Liver (tissue), 8 donors: ENCODE measurements at regions not wholly inside any gene's neighbourhood (a gene's known extent, or its start where the extent isn't known, plus 50 kb on each side); places are given as distances from the start of the nearest gene placed in this dataset.

ENCODE experiments used
- DNase-seq: peaks from one replicate; pipeline ENCODE4 v3.0.0-alpha.2; 2017; ENCODE audit warnings: low spot score
- H3K27ac ChIP-seq, 2 donors: one replicate each; pipeline ENCODE4 v1.7.0; 2013; ENCODE audit warnings: inconsistent platforms in 2 of 2, low read length in 2 of 2, control low read depth in 1 of 2, low read depth in 1 of 2, mild to moderate bottlenecking in 1 of 2
- H3K27me3 ChIP-seq, 4 donors: one replicate each; pipeline versions ENCODE4 v1.6.1 to v1.7.0; 2013; ENCODE audit warnings: low read length in 3 of 4, inconsistent platforms in 1 of 4, mild to moderate bottlenecking in 1 of 4, moderate library complexity in 1 of 4; ENCODE audit not compliant: control insufficient read depth in 4 of 4, insufficient read depth in 4 of 4
- H3K36me3 ChIP-seq, 4 donors: one replicate each; pipeline versions ENCODE4 v1.6.1 to v1.7.0; 2013; ENCODE audit warnings: low read length in 3 of 4, mild to moderate bottlenecking in 3 of 4, low read depth in 1 of 4, moderate library complexity in 1 of 4; ENCODE audit not compliant: control insufficient read depth in 4 of 4, insufficient read depth in 3 of 4
- H3K4me1 ChIP-seq, 4 donors: one replicate each; pipeline versions ENCODE4 v1.6.1 to v1.7.0; 2013; ENCODE audit warnings: low read length in 3 of 4, mild to moderate bottlenecking in 3 of 4, moderate library complexity in 1 of 4; ENCODE audit not compliant: control insufficient read depth in 4 of 4, insufficient read depth in 4 of 4
- H3K4me3 ChIP-seq, 3 donors: one replicate each; pipeline versions ENCODE4 v1.6.1 to v1.7.0; 2013; ENCODE audit warnings: low read length in 3 of 3, control low read depth in 1 of 3, low read depth in 1 of 3, mild to moderate bottlenecking in 1 of 3
- H3K9ac ChIP-seq, 2 donors: one replicate each; pipeline ENCODE4 v1.7.0; 2013; ENCODE audit warnings: low read length in 2 of 2, mild to moderate bottlenecking in 2 of 2, moderate library complexity in 2 of 2, control low read depth in 1 of 2, low read depth in 1 of 2
- H3K9me3 ChIP-seq, 4 donors: one replicate each; pipeline versions ENCODE4 v1.6.1 to v1.7.0; 2013; ENCODE audit warnings: low read length in 3 of 4; ENCODE audit not compliant: control insufficient read depth in 4 of 4
- ATF3 ChIP-seq: IDR thresholded peaks from 2 replicates; pipeline ENCODE4 v1.6.1; 2016; ENCODE audit warnings: antibody characterized with exemption
- CTCF ChIP-seq: fragments of 150-350 bp; IDR thresholded peaks from 2 replicates; pipeline ENCODE4 v1.5.1; 2017; ENCODE audit warnings: improper control_type of control experiment, low read depth, low read length; ENCODE audit not compliant: missing input control
- EGR1 ChIP-seq, 2 donors: IDR thresholded peaks; 2 replicates each; pipeline ENCODE4 v1.6.1; 2016 to 2018; ENCODE audit warnings: antibody characterized with exemption in 2 of 2, low read depth in 2 of 2
- FOXA2 ChIP-seq: IDR thresholded peaks from 2 replicates; pipeline ENCODE4 v1.6.1; 2016; ENCODE audit warnings: antibody characterized with exemption
- GABPA ChIP-seq, 2 donors: IDR thresholded peaks in 1 of 2; conservative IDR thresholded peaks in 1 of 2; 2 replicates each; pipeline ENCODE4 v1.6.1; 2016; ENCODE audit warnings: antibody characterized with exemption in 2 of 2, mild to moderate bottlenecking in 1 of 2, moderate library complexity in 1 of 2
- HNF4A ChIP-seq, 2 donors: conservative IDR thresholded peaks; 2 replicates each; pipeline ENCODE4 v1.6.1; 2016; ENCODE audit warnings: antibody characterized with exemption in 2 of 2, mild to moderate bottlenecking in 2 of 2
- JUND ChIP-seq, 2 donors: IDR thresholded peaks; 2 replicates each; pipeline ENCODE4 v1.6.1; 2016; ENCODE audit warnings: antibody characterized with exemption in 2 of 2
- MAX ChIP-seq: IDR thresholded peaks from 2 replicates; pipeline ENCODE4 v1.6.1; 2016; ENCODE audit warnings: antibody characterized with exemption
- NR2F2 ChIP-seq: IDR thresholded peaks from 2 replicates; pipeline ENCODE4 v1.6.1; 2016; ENCODE audit warnings: antibody characterized with exemption
- RAD21 ChIP-seq, 2 donors: IDR thresholded peaks; 2 replicates each; pipeline ENCODE4 v1.6.1; 2016; ENCODE audit warnings: antibody characterized with exemption in 2 of 2, mild to moderate bottlenecking in 2 of 2
- REST ChIP-seq: IDR thresholded peaks from 2 replicates; pipeline ENCODE4 v1.6.1; 2016; ENCODE audit warnings: antibody characterized with exemption, mild to moderate bottlenecking
- RXRA ChIP-seq, 2 donors: IDR thresholded peaks; 2 replicates each; pipeline ENCODE4 v1.6.1; 2017 to 2018; ENCODE audit warnings: antibody characterized with exemption in 2 of 2, mild to moderate bottlenecking in 1 of 2
- TAF1 ChIP-seq: conservative IDR thresholded peaks from 2 replicates; pipeline ENCODE4 v1.6.1; 2016; ENCODE audit warnings: antibody characterized with exemption, mild to moderate bottlenecking
- YY1 ChIP-seq: IDR thresholded peaks from 2 replicates; pipeline ENCODE4 v1.6.1; 2016; ENCODE audit warnings: antibody characterized with exemption, mild to moderate bottlenecking
- ZBTB33 ChIP-seq: IDR thresholded peaks from 2 replicates; pipeline ENCODE4 v1.6.1; 2016; ENCODE audit warnings: antibody characterized with exemption
- WGBS: extraction: QIAGEN DNeasy Blood & Tissue Kit; methylation state at CpG from one replicate; pipeline ENCODE4 v1.1.7; 2013; 5-methylcytosine and 5-hydroxymethylcytosine counted together
- donor health status: healthy.
- donor health status: healthy.
- donor health status: healthy.
- donor health status: healthy.
- donor health status: healthy.

GRCh38 chr5:30932273-30933017 is 261.0 kb upstream of the CDH6 start:
- TF ChIP-seq CTCF: no peak
- no peak for TF ChIP-seq EGR1 (IDR thresholded peaks at IDR 0.05; ENCODE audit: low read depth in 2 of 2)
- no peak for TF ChIP-seq REST
- no peak for TF ChIP-seq RXRA (IDR thresholded peaks at IDR 0.05)
- TF ChIP-seq NR2F2: no peak
- TF ChIP-seq FOXA2: no peak
- no peak for TF ChIP-seq ZBTB33
- H3K4me1 ChIP-seq: no peaks in the 10 kb centered on the region
- H3K27ac ChIP-seq: no peak overlapping the region
- peaks cover 0 to 3% (median 0%) of the 10 kb centered on the region in 4 donors for H3K27me3 ChIP-seq
- 50% methylated on average over 4 of the region's 4 CpGs for WGBS
- no peak overlapping the region for H3K4me3 ChIP-seq
- H3K9me3 ChIP-seq: no peaks in the 10 kb centered on the region
- DNase-seq: no peak
- no peak overlapping the region for H3K9ac ChIP-seq
- no peaks in the 10 kb centered on the region for H3K36me3 ChIP-seq

GRCh38 chr5:30930736-30931135 is 262.8 kb upstream of the CDH6 start:
- Histone ChIP-seq H3K27ac (no peak overlapping the region), H3K9me3 (no peaks in the 10 kb centered on the region), H3K4me1 (no peaks in the 10 kb centered on the region), H3K27me3 (peaks cover 0 to 3% (median 0%) of the 10 kb centered on the region in 4 donors), H3K9ac (no peak overlapping the region), H3K36me3 (no peaks in the 10 kb centered on the region), H3K4me3 (no peak overlapping the region)
- no peak for TF ChIP-seq MAX
- 61% methylated on average over 2 of the region's 2 CpGs for WGBS
- DNase-seq: no peak

- no peak for DNase-seq
- peaks cover 0 to 3% (median 0%) of the 10 kb centered on the region in 4 donors for H3K27me3 ChIP-seq
- no peak overlapping the region for H3K4me3 ChIP-seq
- H3K27ac ChIP-seq: no peak overlapping the region
- H3K36me3 ChIP-seq: no peaks in the 10 kb centered on the region
- no peaks in the 10 kb centered on the region for H3K4me1 ChIP-seq
- no peak overlapping the region for H3K9ac ChIP-seq
- H3K9me3 ChIP-seq: peaks cover 0 to 5% (median 2%) of the 10 kb centered on the region in 4 donors
- TF ChIP-seq RAD21 (IDR thresholded peaks at IDR 0.05) (no peak), NR2F2 (no peak), HNF4A (conservative IDR thresholded peaks at IDR 0.05) (no peak), ATF3 (no peak), FOXA2 (no peak), YY1 (no peak), GABPA (IDR thresholded peaks at IDR 0.05 in 1 of 2, conservative IDR thresholded peaks at IDR 0.05 in 1 of 2) (no peak), MAX (no peak), REST (no peak), JUND (IDR thresholded peaks at IDR 0.05) (no peak), RXRA (IDR thresholded peaks at IDR 0.05) (no peak), TAF1 (no peak)
Observed at GRCh38 chr5:30928956-30929355, 264.5 kb upstream of the CDH6 start.
